MCF 10A (cell line): ENCODE measurements at regions not wholly inside any gene's neighbourhood (a gene's known extent, or its start where the extent isn't known, plus 50 kb on each side); places are given as distances from the start of the nearest gene placed in this dataset.

ENCODE experiments used
- BruUV-seq: library from RNA; stranded (reverse); fragments of 400-500 nt; replicated peaks from 2 replicates; lab custom pipeline; 2021; lab: Mats Ljungman, UMichigan
- CTCF ChIA-PET: fragments of 300-600 bp; sonication (Branson Sonifier 250); formaldehyde crosslinking; extraction: SDS; loops from one replicate; lab custom pipeline; 2021; ENCODE audit warnings: antibody characterized with exemption, inconsistent platforms; lab: Yijun Ruan, JAX
- POLR2A ChIA-PET: fragments of 300-600, 350-650 bp; sonication (Branson Sonifier 250); formaldehyde crosslinking; extraction: SDS; loops from one replicate; lab custom pipeline; 2020; ENCODE audit warnings: antibody characterized with exemption, inconsistent platforms; lab: Yijun Ruan, JAX
- DNase-seq: peaks from one replicate; pipeline ENCODE4 v3.0.0-alpha.2; 2018; ENCODE audit not compliant: unreplicated experiment
- H3K27ac Mint-ChIP-seq: one replicate; pipeline ENCODE4 v1.8.0; 2022; ENCODE audit warnings: mild to moderate bottlenecking, low read depth, mixed read lengths; ENCODE audit not compliant: unreplicated experiment
- H3K27me3 Mint-ChIP-seq: one replicate; pipeline ENCODE4 v1.8.0; 2022; ENCODE audit warnings: mixed read lengths; ENCODE audit not compliant: insufficient read depth, unreplicated experiment
- H3K36me3 Mint-ChIP-seq: one replicate; pipeline ENCODE4 v1.8.0; 2022; ENCODE audit warnings: mild to moderate bottlenecking, moderate library complexity, mixed read lengths; ENCODE audit not compliant: insufficient read depth, unreplicated experiment
- H3K4me1 Mint-ChIP-seq: one replicate; pipeline ENCODE4 v1.8.0; 2022; ENCODE audit warnings: mixed read lengths; ENCODE audit not compliant: insufficient read depth, unreplicated experiment
- H3K4me3 Mint-ChIP-seq: one replicate; pipeline ENCODE4 v1.8.0; 2022; ENCODE audit warnings: mild to moderate bottlenecking, moderate library complexity, mixed read lengths; ENCODE audit not compliant: unreplicated experiment
- H3K9me3 Mint-ChIP-seq: one replicate; pipeline ENCODE4 v1.8.0; 2022; ENCODE audit warnings: mixed read lengths; ENCODE audit not compliant: unreplicated experiment
- CTCF ChIP-seq: fragments of 200-600 bp; IDR thresholded peaks from one replicate; pipeline ENCODE4 v1.8.0; 2022; ENCODE audit warnings: antibody characterized with exemption, mild to moderate bottlenecking; ENCODE audit not compliant: unreplicated experiment
- intact Hi-C: fragments of 100-400 bp; cut with micrococcal nuclease; formaldehyde crosslinking; loops from 2 replicates; pipeline ENCODE4 v1.14.1; 2022

GRCh38 chr3:95184038-95184437 lies 1121.2 kb downstream of the NSUN3 start:
- DNase-seq: no peak
- ChIA-PET POLR2A (no interaction called here), CTCF (no interaction called here)
- BruUV-seq: no TSS peak
- TF ChIP-seq CTCF: no peak
- H3K9me3 Mint-ChIP-seq: no peaks in the 10 kb centered on the region
- intact Hi-C loops: no loop called here
- H3K4me3 Mint-ChIP-seq: no peak overlapping the region
- no peak overlapping the region for H3K27ac Mint-ChIP-seq
- no peaks in the 10 kb centered on the region for H3K4me1 Mint-ChIP-seq
- H3K27me3 Mint-ChIP-seq: peaks cover 93% of the 10 kb centered on the region
- H3K36me3 Mint-ChIP-seq: no peaks in the 10 kb centered on the region

GRCh38 chr3:95189348-95189747 lies 1126.5 kb downstream of the NSUN3 start:
- ChIA-PET CTCF (no interaction called here), POLR2A (no interaction called here)
- no peak overlapping the region for H3K27ac Mint-ChIP-seq
- no peak overlapping the region for H3K4me3 Mint-ChIP-seq
- no peak for DNase-seq
- H3K9me3 Mint-ChIP-seq: no peaks in the 10 kb centered on the region
- intact Hi-C loops: no loop called here
- TF ChIP-seq CTCF: no peak
- BruUV-seq: no TSS peak
- no peaks in the 10 kb centered on the region for H3K36me3 Mint-ChIP-seq
- H3K4me1 Mint-ChIP-seq: no peaks in the 10 kb centered on the region
- peaks cover 75% of the 10 kb centered on the region for H3K27me3 Mint-ChIP-seq

GRCh38 chr3:95197661-95198060 lies 1134.8 kb downstream of the NSUN3 start:
- DNase-seq: no peak
- TF ChIP-seq CTCF: no peak
- ChIA-PET POLR2A (no interaction called here), CTCF (no interaction called here)
- intact Hi-C loops: no loop called here
- Mint-ChIP-seq H3K36me3 (no peaks in the 10 kb centered on the region), H3K9me3 (no peaks in the 10 kb centered on the region), H3K4me3 (no peak overlapping the region), H3K27me3 (peaks cover 63% of the 10 kb centered on the region), H3K4me1 (no peaks in the 10 kb centered on the region), H3K27ac (no peak overlapping the region)
- no TSS peak for BruUV-seq

GRCh38 chr3:95200384-95200783 lies 1137.5 kb downstream of the NSUN3 start:
- Mint-ChIP-seq H3K27me3 (peaks cover 75% of the 10 kb centered on the region), H3K36me3 (no peaks in the 10 kb centered on the region), H3K27ac (no peak overlapping the region), H3K9me3 (no peaks in the 10 kb centered on the region), H3K4me3 (no peak overlapping the region), H3K4me1 (no peaks in the 10 kb centered on the region)
- intact Hi-C loops: no loop called here
- ChIA-PET POLR2A (no interaction called here), CTCF (no interaction called here)
- no TSS peak for BruUV-seq
- TF ChIP-seq CTCF: no peak
- DNase-seq: no peak
